ENCODE measurements at regions not wholly inside any gene's neighbourhood (a gene's known extent, or its start where the extent isn't known, plus 50 kb on each side); places are given as distances from the start of the nearest gene placed in this dataset.
"Not testable (repeated sequence)": the region's sequence is repeated elsewhere in the genome, so short reads cannot be mapped to it uniquely, and the experiment has no call there.

GRCh38 chr9:67349424-67349759 is 357.0 kb upstream of the SPATA31A3 start:
- H3K9me3 ChIP-seq; H3K27ac Mint-ChIP-seq; POLR2A ChIA-PET; H3K27ac ChIP-seq (ENCODE audit: low read length); H3K4me3 Mint-ChIP-seq; H3K36me3 Mint-ChIP-seq; H3K4me3 ChIP-seq (ENCODE audit: control insufficient read depth in 1 of 2, extremely low read depth in 1 of 2, low read length in 1 of 2); H3K36me3 ChIP-seq (ENCODE audit: control insufficient read depth in 2 of 2, extremely low read depth in 1 of 2, insufficient read depth in 1 of 2, low read length in 1 of 2); H3K27me3 ChIP-seq (replicated peaks in 1 of 2; ENCODE audit: control insufficient read depth in 2 of 2, extremely low read depth in 1 of 2, insufficient read depth in 2 of 2, low read length in 1 of 2); H3K4me1 ChIP-seq (ENCODE audit: control insufficient read depth in 1 of 2, extremely low read depth in 1 of 2, insufficient read depth in 2 of 2, low read length in 2 of 2); H3K27me3 Mint-ChIP-seq; ATAC-seq (replicated peaks in 1 of 4); H3K4me1 Mint-ChIP-seq; DNase-seq; CTCF ChIA-PET; H3K9me3 Mint-ChIP-seq: not testable (repeated sequence)
- WGBS (ENCODE audit: insufficient coverage) = no CpG with 5 or more reads among the region's 2 CpGs

- WGBS (ENCODE audit: insufficient coverage) = no CpG with 5 or more reads among the region's 2 CpGs
- ATAC-seq (replicated peaks in 1 of 4); H3K36me3 Mint-ChIP-seq; H3K4me1 ChIP-seq (ENCODE audit: control insufficient read depth in 1 of 2, extremely low read depth in 1 of 2, insufficient read depth in 2 of 2, low read length in 2 of 2); H3K9me3 Mint-ChIP-seq; H3K4me1 Mint-ChIP-seq; H3K9me3 ChIP-seq; H3K27ac Mint-ChIP-seq; DNase-seq; H3K27me3 ChIP-seq (replicated peaks in 1 of 2; ENCODE audit: control insufficient read depth in 2 of 2, extremely low read depth in 1 of 2, insufficient read depth in 2 of 2, low read length in 1 of 2); H3K4me3 Mint-ChIP-seq; H3K27ac ChIP-seq (ENCODE audit: low read length); H3K27me3 Mint-ChIP-seq; H3K4me3 ChIP-seq (ENCODE audit: control insufficient read depth in 1 of 2, extremely low read depth in 1 of 2, low read length in 1 of 2); CTCF ChIA-PET; POLR2A ChIA-PET; H3K36me3 ChIP-seq (ENCODE audit: control insufficient read depth in 2 of 2, extremely low read depth in 1 of 2, insufficient read depth in 1 of 2, low read length in 1 of 2): not testable (repeated sequence)
These were observed 356.4 kb upstream of the SPATA31A3 start for GRCh38 chr9:67348562-67349423.

GRCh38 chr9:67348094-67348493 is 355.7 kb upstream of the SPATA31A3 start:
- POLR2A ChIA-PET; H3K36me3 ChIP-seq (ENCODE audit: control insufficient read depth in 2 of 2, extremely low read depth in 1 of 2, insufficient read depth in 1 of 2, low read length in 1 of 2); H3K4me1 Mint-ChIP-seq; H3K27ac ChIP-seq (ENCODE audit: low read length); H3K27me3 ChIP-seq (replicated peaks in 1 of 2; ENCODE audit: control insufficient read depth in 2 of 2, extremely low read depth in 1 of 2, insufficient read depth in 2 of 2, low read length in 1 of 2); CTCF ChIA-PET; H3K27me3 Mint-ChIP-seq; H3K36me3 Mint-ChIP-seq; H3K4me3 Mint-ChIP-seq; H3K27ac Mint-ChIP-seq; DNase-seq; H3K9me3 ChIP-seq; H3K9me3 Mint-ChIP-seq; H3K4me3 ChIP-seq (ENCODE audit: control insufficient read depth in 1 of 2, extremely low read depth in 1 of 2, low read length in 1 of 2); H3K4me1 ChIP-seq (ENCODE audit: control insufficient read depth in 1 of 2, extremely low read depth in 1 of 2, insufficient read depth in 2 of 2, low read length in 2 of 2): not testable (repeated sequence)
- ATAC-seq (replicated peaks in 1 of 4) = peak in 1 of 4 experiments; percentile 27
- no CpG with 5 or more reads among the region's 4 CpGs for WGBS (ENCODE audit: insufficient coverage)

DNA sequence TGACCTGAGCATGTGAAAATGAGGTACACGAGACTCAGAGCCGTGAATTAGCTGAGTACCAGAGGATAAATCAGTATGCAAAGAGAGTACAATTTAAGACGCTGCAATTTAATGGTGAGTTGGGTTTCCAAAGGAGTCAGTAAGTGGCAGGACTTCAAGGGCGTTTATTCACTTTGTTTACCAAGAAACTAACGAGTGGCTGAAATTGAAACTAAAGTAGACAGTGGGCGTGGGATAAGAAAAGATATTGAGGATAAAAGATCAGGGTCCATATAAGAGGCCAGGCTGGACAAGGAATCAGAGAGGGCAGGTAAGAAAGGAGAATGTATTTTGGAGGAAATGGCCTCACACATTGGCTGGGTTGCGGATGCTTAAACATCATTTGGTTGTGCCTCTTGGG is 346.9 kb upstream of the SPATA31A3 start:
- H3K4me1 Mint-ChIP-seq; H3K9me3 ChIP-seq; ATAC-seq (replicated peaks in 1 of 4); H3K4me3 Mint-ChIP-seq; H3K27ac Mint-ChIP-seq; H3K4me1 ChIP-seq (ENCODE audit: control insufficient read depth in 1 of 2, extremely low read depth in 1 of 2, insufficient read depth in 2 of 2, low read length in 2 of 2); H3K36me3 ChIP-seq (ENCODE audit: control insufficient read depth in 2 of 2, extremely low read depth in 1 of 2, insufficient read depth in 1 of 2, low read length in 1 of 2); H3K27me3 ChIP-seq (replicated peaks in 1 of 2; ENCODE audit: control insufficient read depth in 2 of 2, extremely low read depth in 1 of 2, insufficient read depth in 2 of 2, low read length in 1 of 2); DNase-seq; POLR2A ChIA-PET; H3K9me3 Mint-ChIP-seq; H3K36me3 Mint-ChIP-seq; CTCF ChIA-PET; H3K4me3 ChIP-seq (ENCODE audit: control insufficient read depth in 1 of 2, extremely low read depth in 1 of 2, low read length in 1 of 2); H3K27me3 Mint-ChIP-seq; H3K27ac ChIP-seq (ENCODE audit: low read length): not testable (repeated sequence)
- WGBS (ENCODE audit: insufficient coverage) = no CpG with 5 or more reads among the region's 7 CpGs

- H3K9me3 ChIP-seq; H3K4me1 ChIP-seq (ENCODE audit: control insufficient read depth in 1 of 2, extremely low read depth in 1 of 2, insufficient read depth in 2 of 2, low read length in 2 of 2); POLR2A ChIA-PET; H3K27me3 Mint-ChIP-seq; H3K27ac ChIP-seq (ENCODE audit: low read length); H3K4me3 Mint-ChIP-seq; ATAC-seq (replicated peaks in 1 of 4); CTCF ChIA-PET; DNase-seq; H3K27ac Mint-ChIP-seq; H3K36me3 Mint-ChIP-seq; H3K27me3 ChIP-seq (replicated peaks in 1 of 2; ENCODE audit: control insufficient read depth in 2 of 2, extremely low read depth in 1 of 2, insufficient read depth in 2 of 2, low read length in 1 of 2); H3K36me3 ChIP-seq (ENCODE audit: control insufficient read depth in 2 of 2, extremely low read depth in 1 of 2, insufficient read depth in 1 of 2, low read length in 1 of 2); H3K4me3 ChIP-seq (ENCODE audit: control insufficient read depth in 1 of 2, extremely low read depth in 1 of 2, low read length in 1 of 2); H3K4me1 Mint-ChIP-seq; H3K9me3 Mint-ChIP-seq: not testable (repeated sequence)
- WGBS (ENCODE audit: insufficient coverage) = no CpG with 5 or more reads among the region's 12 CpGs
These were observed 345.9 kb upstream of the SPATA31A3 start for GRCh38 chr9:67338201-67338600.

- WGBS (ENCODE audit: insufficient coverage) = no CpG with 5 or more reads among the region's 9 CpGs
- H3K9me3 Mint-ChIP-seq; DNase-seq; H3K27me3 ChIP-seq (replicated peaks in 1 of 2; ENCODE audit: control insufficient read depth in 2 of 2, extremely low read depth in 1 of 2, insufficient read depth in 2 of 2, low read length in 1 of 2); CTCF ChIA-PET; ATAC-seq (replicated peaks in 1 of 4); H3K4me3 ChIP-seq (ENCODE audit: control insufficient read depth in 1 of 2, extremely low read depth in 1 of 2, low read length in 1 of 2); H3K9me3 ChIP-seq; H3K27ac Mint-ChIP-seq; H3K27me3 Mint-ChIP-seq; H3K4me1 Mint-ChIP-seq; POLR2A ChIA-PET; H3K4me1 ChIP-seq (ENCODE audit: control insufficient read depth in 1 of 2, extremely low read depth in 1 of 2, insufficient read depth in 2 of 2, low read length in 2 of 2); H3K36me3 Mint-ChIP-seq; H3K36me3 ChIP-seq (ENCODE audit: control insufficient read depth in 2 of 2, extremely low read depth in 1 of 2, insufficient read depth in 1 of 2, low read length in 1 of 2); H3K4me3 Mint-ChIP-seq; H3K27ac ChIP-seq (ENCODE audit: low read length): not testable (repeated sequence)
These were observed 342.6 kb upstream of the SPATA31A3 start for GRCh38 chr9:67334727-67335572.
